ENCODE measurements at regions not wholly inside any gene's neighbourhood (a gene's known extent, or its start where the extent isn't known, plus 50 kb on each side); places are given as distances from the start of the nearest gene placed in this dataset.

DNA sequence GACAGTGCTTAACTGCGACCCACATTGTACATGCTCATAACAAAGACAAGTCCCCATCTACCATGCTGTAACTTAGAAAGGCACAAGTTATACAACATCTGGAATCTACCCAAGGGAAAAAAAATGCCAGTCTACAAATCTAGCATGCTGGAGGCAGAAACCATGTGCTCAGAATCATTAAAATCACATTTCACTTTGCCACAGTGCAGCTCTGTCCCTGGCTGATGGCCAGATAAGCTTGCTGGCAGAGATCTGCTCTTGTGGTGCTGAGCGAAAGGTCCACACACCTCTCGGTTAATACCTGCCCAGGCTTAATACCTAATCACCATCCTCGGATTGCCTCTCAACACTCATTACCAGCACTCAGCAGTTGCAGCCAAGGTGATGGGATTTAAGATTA lies 74.1 kb upstream of the UQCRFS1 start:
- no peak overlapping the region for H3K4me3 Mint-ChIP-seq
- H3K9me3 Mint-ChIP-seq: no peaks in the 10 kb centered on the region
- no peak overlapping the region for H3K27ac Mint-ChIP-seq
- peaks cover 5% of the 10 kb centered on the region for H3K4me1 Mint-ChIP-seq
- no peak for TF ChIP-seq CTCF (IDR thresholded peaks at IDR 0.05; ENCODE audit: unreplicated experiment in 3 of 3)
- H3K36me3 Mint-ChIP-seq (ENCODE audit: low read depth): no peaks in the 10 kb centered on the region
- H3K27me3 Mint-ChIP-seq (ENCODE audit: low read depth): peaks cover 31% of the 10 kb centered on the region

DNA sequence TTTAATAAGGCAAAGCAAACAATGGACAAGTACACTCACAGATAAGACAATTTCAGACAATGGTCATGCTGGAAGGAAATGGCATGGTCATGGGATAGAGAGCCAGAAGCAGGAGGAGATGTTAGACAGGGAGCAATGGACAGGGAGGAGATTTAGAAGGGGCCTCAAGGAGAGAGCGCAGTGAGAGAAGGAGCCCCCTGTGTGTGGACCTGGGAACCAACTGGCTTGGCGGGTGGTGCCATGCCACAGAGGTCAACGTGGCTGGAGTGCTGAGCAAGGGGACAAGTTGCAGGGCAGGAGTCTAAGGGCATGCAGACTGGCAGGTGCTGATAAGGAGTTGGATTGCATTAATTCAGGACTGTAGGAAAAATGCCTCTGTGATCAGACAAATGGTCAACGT lies 75.3 kb upstream of the UQCRFS1 start:
- no peak for TF ChIP-seq CTCF (IDR thresholded peaks at IDR 0.05; ENCODE audit: unreplicated experiment in 3 of 3)
- H3K27ac Mint-ChIP-seq: no peak overlapping the region
- peaks cover 5% of the 10 kb centered on the region for H3K4me1 Mint-ChIP-seq
- H3K4me3 Mint-ChIP-seq: no peak overlapping the region
- H3K27me3 Mint-ChIP-seq (ENCODE audit: low read depth): peaks cover 32% of the 10 kb centered on the region
- H3K9me3 Mint-ChIP-seq: no peaks in the 10 kb centered on the region
- H3K36me3 Mint-ChIP-seq (ENCODE audit: low read depth): no peaks in the 10 kb centered on the region

- no peaks in the 10 kb centered on the region for H3K9me3 Mint-ChIP-seq
- no peak overlapping the region for H3K4me3 Mint-ChIP-seq
- no peaks in the 10 kb centered on the region for H3K36me3 Mint-ChIP-seq (ENCODE audit: low read depth)
- H3K4me1 Mint-ChIP-seq: peaks cover 5% of the 10 kb centered on the region
- H3K27ac Mint-ChIP-seq: no peak overlapping the region
- no peak for TF ChIP-seq CTCF (IDR thresholded peaks at IDR 0.05; ENCODE audit: unreplicated experiment in 3 of 3)
- H3K27me3 Mint-ChIP-seq (ENCODE audit: low read depth): peaks cover 36% of the 10 kb centered on the region
Observed at GRCh38 chr19:29289020-29289419, 76.1 kb upstream of the UQCRFS1 start.

DNA sequence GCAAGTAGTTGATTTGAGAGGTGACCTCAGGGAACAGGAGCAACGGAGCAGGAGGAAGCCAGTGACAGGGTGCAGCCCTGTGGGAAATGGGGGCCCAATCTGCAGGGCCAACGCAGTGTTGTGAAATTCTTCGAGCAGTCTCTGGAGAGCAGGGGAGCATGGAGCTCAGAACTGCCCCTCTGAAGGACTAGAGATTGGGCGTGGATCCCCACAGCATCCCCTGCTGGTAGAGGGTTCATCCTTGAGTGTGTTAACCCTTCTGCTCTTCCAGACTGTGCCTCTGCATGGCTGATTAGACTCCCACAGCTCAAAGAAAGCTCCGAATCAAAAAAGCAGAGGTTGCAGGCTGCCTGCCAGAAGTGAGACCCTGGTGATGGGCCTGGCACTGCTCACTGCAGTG lies 77.9 kb upstream of the UQCRFS1 start:
- no peaks in the 10 kb centered on the region for H3K9me3 Mint-ChIP-seq
- no peak overlapping the region for H3K4me3 Mint-ChIP-seq
- peaks cover 5% of the 10 kb centered on the region for H3K4me1 Mint-ChIP-seq
- no peak overlapping the region for H3K27ac Mint-ChIP-seq
- H3K27me3 Mint-ChIP-seq (ENCODE audit: low read depth): peaks cover 33% of the 10 kb centered on the region
- no peaks in the 10 kb centered on the region for H3K36me3 Mint-ChIP-seq (ENCODE audit: low read depth)
- no peak for TF ChIP-seq CTCF (IDR thresholded peaks at IDR 0.05; ENCODE audit: unreplicated experiment in 3 of 3)

- H3K9me3 Mint-ChIP-seq: no peaks in the 10 kb centered on the region
- no peaks in the 10 kb centered on the region for H3K4me1 Mint-ChIP-seq
- no peak overlapping the region for H3K4me3 Mint-ChIP-seq
- no peak for TF ChIP-seq CTCF (IDR thresholded peaks at IDR 0.05; ENCODE audit: unreplicated experiment in 3 of 3)
- no peak overlapping the region for H3K27ac Mint-ChIP-seq
- H3K27me3 Mint-ChIP-seq (ENCODE audit: low read depth): peaks cover 35% of the 10 kb centered on the region
- H3K36me3 Mint-ChIP-seq (ENCODE audit: low read depth): no peaks in the 10 kb centered on the region
Observed at GRCh38 chr19:29292153-29292552, 79.2 kb upstream of the UQCRFS1 start.

GRCh38 chr19:29292562-29292961 lies 79.6 kb upstream of the UQCRFS1 start:
- Mint-ChIP-seq H3K9me3 (no peaks in the 10 kb centered on the region), H3K27ac (no peak overlapping the region), H3K4me3 (no peak overlapping the region), H3K27me3 (ENCODE audit: low read depth) (peaks cover 33% of the 10 kb centered on the region), H3K4me1 (no peaks in the 10 kb centered on the region), H3K36me3 (ENCODE audit: low read depth) (no peaks in the 10 kb centered on the region)
- no peak for TF ChIP-seq CTCF (IDR thresholded peaks at IDR 0.05; ENCODE audit: unreplicated experiment in 3 of 3)

All from nephron (organoid).